PC-3 (cell line): ENCODE measurements at regions not wholly inside any gene's neighbourhood (a gene's known extent, or its start where the extent isn't known, plus 50 kb on each side); places are given as distances from the start of the nearest gene placed in this dataset.

Experiments
- ATAC-seq: fragments of 200-7000 bp; cut with Tn5 transposase; 2 replicates; pipeline ENCODE4 v1.9.1; 2020; ENCODE audit warnings: mild to moderate bottlenecking, moderate library complexity
- BruUV-seq: library from RNA; stranded (reverse); fragments of 400-500 nt; replicated peaks from 2 replicates; lab custom pipeline; 2021; lab: Mats Ljungman, UMichigan
- CTCF ChIA-PET: fragments of 300-600 bp; sonication (Branson Sonifier 250); formaldehyde crosslinking; loops from one replicate; lab custom pipeline; 2022; ENCODE audit warnings: antibody characterized with exemption; lab: Charles Lee
- POLR2A ChIA-PET: fragments of 300-600 bp; sonication (Branson Sonifier 250); formaldehyde crosslinking; loops from one replicate; lab custom pipeline; 2022; ENCODE audit warnings: antibody characterized with exemption; ENCODE audit not compliant: unreplicated experiment; lab: Charles Lee
- DNase-seq: peaks from one replicate; pipeline ENCODE4 v3.0.0-alpha.2; 2015
- H2AFZ ChIP-seq: fragments of 300-600 bp; sonication (generic); 2 replicates; pipeline ENCODE4 v1.6.0; 2016; ENCODE audit warnings: antibody characterized with exemption, low read length
- H3F3A ChIP-seq: fragments of 300-600 bp; sonication (generic); one replicate; pipeline ENCODE4 v1.6.0; 2017; ENCODE audit warnings: antibody characterized with exemption, low read length, control low read depth, mild to moderate bottlenecking; ENCODE audit not compliant: unreplicated experiment
- H3K27ac ChIP-seq: fragments of 300-600 bp; sonication (generic); 2 replicates; pipeline ENCODE4 v1.5.1; 2016; ENCODE audit warnings: mild to moderate bottlenecking, low read length
- H3K27me3 ChIP-seq: fragments of 300-600 bp; sonication (generic); 2 replicates; pipeline ENCODE4 v1.6.1; 2016; ENCODE audit warnings: low read length, mixed read lengths
- H3K36me3 ChIP-seq: fragments of 300-600 bp; sonication (generic); 2 replicates; pipeline ENCODE4 v1.6.1; 2016; ENCODE audit warnings: low read depth, mixed run types, low read length, mixed read lengths
- H3K4me1 ChIP-seq: fragments of 300-600 bp; sonication (generic); 2 replicates; pipeline ENCODE4 v1.5.1; 2016; ENCODE audit warnings: low read length; ENCODE audit not compliant: insufficient read depth
- H3K4me2 ChIP-seq: fragments of 300-600 bp; sonication (generic); 2 replicates; pipeline ENCODE4 v1.6.0; 2016; ENCODE audit warnings: low read length
- H3K4me3 ChIP-seq: fragments of 300-600 bp; sonication (generic); 2 replicates; pipeline ENCODE4 v1.5.1; 2016; ENCODE audit warnings: mild to moderate bottlenecking, low read length, mixed read lengths
- H3K79me2 ChIP-seq: fragments of 300-600 bp; sonication (generic); 2 replicates; pipeline ENCODE4 v1.6.1; 2017; ENCODE audit warnings: low read length, mixed read lengths
- H3K9ac ChIP-seq: fragments of 300-600 bp; sonication (generic); 2 replicates; pipeline ENCODE4 v1.6.0; 2016; ENCODE audit warnings: mild to moderate bottlenecking, low read length
- H3K9me2 ChIP-seq: fragments of 300-600 bp; sonication (generic); replicated peaks from 2 replicates; pipeline ENCODE4 v1.6.1; 2016; ENCODE audit warnings: mixed run types, low read length, mixed read lengths
- H3K9me3 ChIP-seq: fragments of 300-600 bp; sonication (generic); 2 replicates; pipeline ENCODE4 v1.6.1; 2016; ENCODE audit warnings: low read length, mixed read lengths
- H4K20me1 ChIP-seq: fragments of 300-600 bp; sonication (generic); 2 replicates; pipeline ENCODE4 v1.6.1; 2016; ENCODE audit warnings: low read length, mixed read lengths
- CTCF ChIP-seq: fragments of 300-600 bp; sonication (generic); conservative IDR thresholded peaks from 2 replicates; pipeline ENCODE4 v1.5.1; 2017; ENCODE audit warnings: antibody characterized with exemption, low read depth, mild to moderate bottlenecking, low read length
- EZH2 ChIP-seq: fragments of 300-600 bp; sonication (generic); IDR thresholded peaks from one replicate; pipeline ENCODE4 v1.6.1; 2017; ENCODE audit warnings: antibody characterized with exemption, mild to moderate bottlenecking, low read length; ENCODE audit not compliant: unreplicated experiment
- EZH2phosphoT487 ChIP-seq: fragments of 300-600 bp; sonication (generic); IDR thresholded peaks from 2 replicates; pipeline ENCODE4 v1.6.1; 2018; ENCODE audit warnings: mild to moderate bottlenecking, antibody characterized with exemption, low read length, borderline replicate concordance
- intact Hi-C: fragments of 100-400 bp; cut with micrococcal nuclease; formaldehyde crosslinking; loops from 2 replicates; pipeline ENCODE4 v1.9.0; 2023

GRCh38 chr2:21489080-21489479 is 365.3 kb downstream of the TDRD15 start:
- Histone ChIP-seq H3K79me2 (no peaks in the 10 kb centered on the region), H3K36me3 (no peaks in the 10 kb centered on the region), H3K9ac (no peak overlapping the region), H3K27me3 (no peaks in the 10 kb centered on the region), H3K4me3 (no peak overlapping the region), H3K9me3 (no peaks in the 10 kb centered on the region; the same call in 1 of the 2 replicates), H2AFZ (no peak overlapping the region), H3K9me2 (no peaks in the 10 kb centered on the region), H3K27ac (no peak overlapping the region), H3K4me1 (no peaks in the 10 kb centered on the region), H4K20me1 (no peaks in the 10 kb centered on the region), H3F3A (no peaks in the 10 kb centered on the region), H3K4me2 (no peak overlapping the region)
- DNase-seq (no peak), ATAC-seq (no peak)
- ChIA-PET CTCF (no interaction called here), POLR2A (no interaction called here)
- BruUV-seq, result no TSS peak
- TF ChIP-seq EZH2phosphoT487 (no peak), CTCF (no peak), EZH2 (no peak)
- intact Hi-C loops, result no loop called here

- no peak overlapping the region for H3K27ac ChIP-seq
- DNase-seq (no peak), ATAC-seq (no peak)
- intact Hi-C loops, result no loop called here
- H3K9me3 ChIP-seq, result no peaks in the 10 kb centered on the region
- H3K4me2 ChIP-seq, result no peak overlapping the region
- ChIA-PET CTCF (no interaction called here), POLR2A (no interaction called here)
- no peak overlapping the region for H3K9ac ChIP-seq
- H3K36me3 ChIP-seq, result no peaks in the 10 kb centered on the region
- no peak overlapping the region for H3K4me3 ChIP-seq
- no peaks in the 10 kb centered on the region for H3K9me2 ChIP-seq
- no peaks in the 10 kb centered on the region for H3K79me2 ChIP-seq
- H2AFZ ChIP-seq, result no peak overlapping the region
- no TSS peak for BruUV-seq
- no peaks in the 10 kb centered on the region for H3K27me3 ChIP-seq
- H3K4me1 ChIP-seq, result no peaks in the 10 kb centered on the region
- TF ChIP-seq CTCF, result no peak
- no peak for TF ChIP-seq EZH2phosphoT487
- no peak for TF ChIP-seq EZH2
- no peaks in the 10 kb centered on the region for H3F3A ChIP-seq
- no peaks in the 10 kb centered on the region for H4K20me1 ChIP-seq
Observed at GRCh38 chr2:21498016-21498415, 374.2 kb downstream of the TDRD15 start.

GRCh38 chr2:21500401-21500945 is 376.7 kb downstream of the TDRD15 start:
- Histone ChIP-seq H4K20me1 (no peaks in the 10 kb centered on the region), H3K4me3 (no peak overlapping the region), H3K4me2 (no peak overlapping the region), H3K27ac (no peak overlapping the region), H3K79me2 (no peaks in the 10 kb centered on the region), H3K9me2 (no peaks in the 10 kb centered on the region), H3K36me3 (no peaks in the 10 kb centered on the region), H3K9me3 (0 out of 2 replicates have a peak, but pooled peaks cover 3% of the 10 kb centered on the region), H3K9ac (no peak overlapping the region), H3K4me1 (no peaks in the 10 kb centered on the region), H3F3A (no peaks in the 10 kb centered on the region), H3K27me3 (no peaks in the 10 kb centered on the region), H2AFZ (no peak overlapping the region)
- intact Hi-C loops, result no loop called here
- ChIA-PET CTCF (no interaction called here), POLR2A (no interaction called here)
- DNase-seq, result peak; percentile 1
- TF ChIP-seq EZH2, result no peak
- TF ChIP-seq CTCF, result no peak
- TF ChIP-seq EZH2phosphoT487, result no peak
- ATAC-seq, result no peak
- no TSS peak for BruUV-seq
